GM12878 (cell line): ENCODE measurements at regions not wholly inside any gene's neighbourhood (a gene's known extent, or its start where the extent isn't known, plus 50 kb on each side); places are given as distances from the start of the nearest gene placed in this dataset.

Source experiments
- TAF1 ChIP-seq: IDR thresholded peaks from 2 replicates; pipeline ENCODE4 v1.6.1; 2011; ENCODE audit warnings: mild to moderate bottlenecking, low read depth, low read length, borderline replicate concordance
- TF ChIP-seq, protein P1 (sequence below): IDR thresholded peaks from 2 replicates; pipeline ENCODE4 v1.6.1; 2011; ENCODE audit warnings: low read depth, mild to moderate bottlenecking, low read length, moderate library complexity, borderline replicate concordance; ENCODE audit errors: extremely low read depth
- TF ChIP-seq, protein P2 (sequence below), 3 experiments: IDR thresholded peaks in 2 of 3; conservative IDR thresholded peaks in 1 of 3; 2 replicates each; pipeline ENCODE4 v1.5.1; 2011; ENCODE audit warnings: low read depth in 3 of 3, low read length in 3 of 3, mild to moderate bottlenecking in 3 of 3, control low read depth in 2 of 3, moderate library complexity in 2 of 3, inconsistent platforms in 1 of 3, mixed read lengths in 1 of 3; ENCODE audit not compliant: control insufficient read depth in 2 of 3, insufficient read depth in 1 of 3; ENCODE audit errors: extremely low read depth in 1 of 3

DNA sequence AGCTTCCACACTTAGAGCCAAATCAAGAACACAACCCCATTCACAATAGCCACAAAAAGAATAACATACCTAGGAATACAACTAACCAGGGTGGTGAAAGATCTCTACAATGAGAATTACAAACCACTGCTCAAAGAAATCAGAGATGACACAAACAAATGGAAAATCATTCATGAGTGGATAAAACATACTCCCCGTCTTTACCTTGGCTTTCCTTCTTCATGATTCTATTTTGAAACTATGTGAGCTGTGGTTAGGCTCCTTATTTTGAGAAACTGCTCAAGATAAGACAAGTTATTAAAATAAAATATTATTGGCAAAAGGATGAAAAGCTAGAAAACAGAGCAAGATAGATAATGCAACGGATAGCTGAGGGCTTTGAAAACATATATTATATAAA is 598.1 kb upstream of the FAT1 start:
- TF ChIP-seq, protein P1, sequence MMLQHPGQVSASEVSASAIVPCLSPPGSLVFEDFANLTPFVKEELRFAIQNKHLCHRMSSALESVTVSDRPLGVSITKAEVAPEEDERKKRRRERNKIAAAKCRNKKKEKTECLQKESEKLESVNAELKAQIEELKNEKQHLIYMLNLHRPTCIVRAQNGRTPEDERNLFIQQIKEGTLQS = no peak
- TF ChIP-seq, protein P2, sequence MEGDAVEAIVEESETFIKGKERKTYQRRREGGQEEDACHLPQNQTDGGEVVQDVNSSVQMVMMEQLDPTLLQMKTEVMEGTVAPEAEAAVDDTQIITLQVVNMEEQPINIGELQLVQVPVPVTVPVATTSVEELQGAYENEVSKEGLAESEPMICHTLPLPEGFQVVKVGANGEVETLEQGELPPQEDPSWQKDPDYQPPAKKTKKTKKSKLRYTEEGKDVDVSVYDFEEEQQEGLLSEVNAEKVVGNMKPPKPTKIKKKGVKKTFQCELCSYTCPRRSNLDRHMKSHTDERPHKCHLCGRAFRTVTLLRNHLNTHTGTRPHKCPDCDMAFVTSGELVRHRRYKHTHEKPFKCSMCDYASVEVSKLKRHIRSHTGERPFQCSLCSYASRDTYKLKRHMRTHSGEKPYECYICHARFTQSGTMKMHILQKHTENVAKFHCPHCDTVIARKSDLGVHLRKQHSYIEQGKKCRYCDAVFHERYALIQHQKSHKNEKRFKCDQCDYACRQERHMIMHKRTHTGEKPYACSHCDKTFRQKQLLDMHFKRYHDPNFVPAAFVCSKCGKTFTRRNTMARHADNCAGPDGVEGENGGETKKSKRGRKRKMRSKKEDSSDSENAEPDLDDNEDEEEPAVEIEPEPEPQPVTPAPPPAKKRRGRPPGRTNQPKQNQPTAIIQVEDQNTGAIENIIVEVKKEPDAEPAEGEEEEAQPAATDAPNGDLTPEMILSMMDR (IDR thresholded peaks at IDR 0.05 in 2 of 3, conservative IDR thresholded peaks at IDR 0.05 in 1 of 3; ENCODE audit: control insufficient read depth in 2 of 3, extremely low read depth in 1 of 3, insufficient read depth in 1 of 3, low read depth in 3 of 3, low read length in 3 of 3) = no peak
- TF ChIP-seq TAF1 = no peak
